G401 (cell line): ENCODE measurements at regions not wholly inside any gene's neighbourhood (a gene's known extent, or its start where the extent isn't known, plus 50 kb on each side); places are given as distances from the start of the nearest gene placed in this dataset.

Experiments used
- DNase-seq: peaks from one replicate; pipeline ENCODE4 v3.0.0-alpha.2; 2015; ENCODE audit warnings: low spot score
- in situ Hi-C: cut with HindIII; loops from 2 replicates; pipeline ENCODE4 v1.10.0; 2016; ENCODE audit warnings: low sequenced_read_pairs, mixed read lengths

DNA sequence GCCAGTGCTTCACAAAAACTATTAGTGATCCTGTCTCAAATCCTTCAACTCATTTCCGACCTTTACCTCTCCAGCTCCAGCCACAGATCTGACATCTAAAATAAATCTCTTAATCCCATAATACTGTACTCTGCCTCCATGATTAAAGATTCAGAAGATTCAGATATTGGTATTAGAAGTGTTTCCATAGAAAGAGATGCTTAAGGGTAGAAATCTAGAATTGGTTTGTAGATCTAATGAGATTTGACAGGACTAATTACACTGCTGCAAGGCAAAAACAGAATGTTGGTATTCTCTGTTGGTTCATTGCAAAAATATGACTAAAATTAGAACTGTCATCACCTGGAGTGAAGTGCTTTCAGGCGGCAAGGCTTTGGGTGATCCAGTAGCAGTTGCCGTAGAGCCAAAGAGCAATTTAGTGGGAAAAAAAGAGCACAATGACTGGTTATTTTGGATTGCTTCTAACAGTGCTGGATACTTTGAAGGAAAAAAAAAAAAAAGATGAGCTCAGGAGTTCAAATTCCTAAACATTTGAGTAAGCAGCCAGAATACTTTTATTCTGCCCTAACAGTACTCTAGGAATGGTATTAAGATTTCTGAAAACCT is 940.1 kb upstream of the SORCS1 start:
- in situ Hi-C loops: no loop called here
- DNase-seq: no peak

DNA sequence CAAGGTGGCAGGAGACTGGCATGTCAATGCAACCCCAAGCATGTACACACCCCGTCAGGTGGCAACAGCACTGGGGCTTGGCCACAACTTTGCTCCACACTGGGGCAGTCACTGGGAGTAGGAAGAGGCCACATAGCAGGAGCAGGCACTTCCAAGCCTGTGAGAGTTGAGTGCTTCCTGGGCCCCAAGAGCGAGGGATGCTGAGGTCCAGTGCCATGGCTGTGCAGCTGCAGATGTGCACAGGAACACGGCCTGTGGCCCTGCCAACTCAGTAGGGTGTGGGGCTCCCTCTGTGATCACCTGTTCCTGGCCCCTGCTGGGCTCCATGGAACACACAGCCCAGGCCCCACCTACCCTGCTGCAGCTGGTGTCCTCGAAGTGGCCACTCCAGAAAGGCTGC is 932.8 kb upstream of the SORCS1 start:
- in situ Hi-C loops: no loop called here
- no peak for DNase-seq

DNA sequence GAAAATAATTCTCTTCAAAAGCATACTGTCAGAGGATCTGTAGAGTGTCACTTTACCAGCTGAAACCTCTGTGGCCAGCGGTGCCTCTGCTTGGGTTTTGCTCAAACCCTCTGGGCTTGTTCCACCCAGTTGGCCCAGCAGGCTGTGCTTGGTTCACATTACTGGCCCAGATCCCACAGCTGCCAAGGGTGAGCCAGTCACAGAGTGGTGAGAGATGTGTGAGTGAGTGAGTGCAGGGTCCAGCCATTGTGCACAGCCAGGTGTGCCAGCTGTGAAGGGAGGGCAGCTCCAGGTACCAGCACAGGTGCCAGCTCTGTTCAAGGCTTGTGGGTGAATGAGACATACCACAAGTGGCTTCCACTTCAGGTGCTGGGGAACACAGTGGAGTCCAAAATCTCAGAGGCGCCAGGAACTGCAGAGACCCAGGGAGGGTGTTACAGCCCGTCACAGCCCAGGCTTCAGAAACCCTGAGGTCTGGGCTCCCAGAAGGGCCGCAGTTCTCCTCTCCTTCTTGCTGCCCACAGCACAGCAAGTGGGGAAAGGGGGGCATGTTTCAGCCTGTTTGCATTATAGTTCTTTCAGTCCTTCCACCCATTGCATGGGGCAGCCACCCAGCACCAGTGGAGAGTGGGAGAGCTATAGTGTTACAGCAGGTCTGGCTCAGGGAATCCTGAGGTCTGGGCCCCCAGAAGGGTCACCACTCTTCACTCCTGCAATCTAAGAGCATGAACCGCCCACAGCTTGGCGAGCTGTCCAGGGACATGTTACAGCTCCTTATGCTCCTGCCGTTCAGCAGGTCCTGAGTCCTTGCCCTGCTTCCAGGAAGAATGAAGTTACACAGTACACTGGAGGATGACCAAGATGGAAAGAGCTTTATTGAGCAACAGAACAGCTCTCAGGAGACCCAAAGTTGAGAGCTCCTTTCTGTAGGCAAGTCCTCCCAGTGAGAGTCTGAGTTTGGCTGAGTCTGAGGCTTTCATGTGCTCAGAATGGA is 931.7 kb upstream of the SORCS1 start:
- no peak for DNase-seq
- in situ Hi-C loops: no loop called here

DNA sequence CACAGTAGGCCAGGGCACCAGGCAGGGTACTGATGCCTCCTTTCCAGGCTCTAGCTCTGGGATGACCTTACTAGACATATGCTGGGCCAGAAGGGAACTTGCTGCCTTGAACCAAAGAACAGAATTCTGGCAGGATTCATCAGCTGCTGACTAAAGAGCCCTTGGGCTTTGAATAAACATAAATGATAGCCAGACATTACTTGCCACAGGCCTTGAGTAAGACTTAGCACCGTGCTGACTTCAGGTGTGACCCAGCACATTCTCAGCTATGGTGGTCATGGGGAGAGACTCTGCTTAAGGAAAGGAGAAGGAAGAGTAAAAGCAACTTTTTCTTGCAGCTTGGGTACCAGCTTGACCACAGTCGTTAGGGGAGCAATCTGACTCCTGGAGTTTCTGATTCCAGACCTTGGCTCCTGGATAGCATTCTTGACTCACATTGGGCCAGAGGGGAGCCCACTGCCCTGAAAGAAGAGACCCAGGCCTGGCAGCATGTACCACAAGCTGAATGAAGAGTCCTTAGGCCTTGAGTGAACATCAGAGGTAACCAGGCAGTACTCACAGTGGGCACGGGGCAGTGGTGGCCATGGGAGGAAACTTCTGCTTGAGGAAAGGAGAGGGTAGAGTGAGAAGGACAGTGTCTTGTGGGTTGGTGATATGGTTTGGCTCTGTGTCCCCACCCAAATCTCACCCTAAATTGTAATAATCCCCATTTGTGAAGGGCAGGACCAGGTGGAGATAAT is 926.1 kb upstream of the SORCS1 start:
- in situ Hi-C loops: no loop called here
- no peak for DNase-seq

DNA sequence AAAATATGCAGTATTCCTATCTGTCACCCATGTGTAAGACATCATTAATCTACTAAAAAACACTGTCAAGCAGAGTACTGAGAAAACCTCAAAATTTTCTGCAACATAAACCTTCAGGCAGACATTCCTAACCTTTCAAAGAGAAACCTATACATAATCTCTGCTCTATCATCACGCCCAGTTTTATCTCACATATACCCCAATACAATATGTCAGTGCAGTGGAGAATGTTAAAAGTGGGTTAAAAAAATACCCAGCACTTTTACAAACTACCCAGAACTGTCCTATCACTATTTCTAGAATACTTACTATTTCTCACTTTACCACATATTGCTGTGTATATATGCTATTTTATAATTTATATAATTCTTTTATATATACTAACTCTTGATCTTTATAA is 922.0 kb upstream of the SORCS1 start:
- in situ Hi-C loops: no loop called here

DNA sequence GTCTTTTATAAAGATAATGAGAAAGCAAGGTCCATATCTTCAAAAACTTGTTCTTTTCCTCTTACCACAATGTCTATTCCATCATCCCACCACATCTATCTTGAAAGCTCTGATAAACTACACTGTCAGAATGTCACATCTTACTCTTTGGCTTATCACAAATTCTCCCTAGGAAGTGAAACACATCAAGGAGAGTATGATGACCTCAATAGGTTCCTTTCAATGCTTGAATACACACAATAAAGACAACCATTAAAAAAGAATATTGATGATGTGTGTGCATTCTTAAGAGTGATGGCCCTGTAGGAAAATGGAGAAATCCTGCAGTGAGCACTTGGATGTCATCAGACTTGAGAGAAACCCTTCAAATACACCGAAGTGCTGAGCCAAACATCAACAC is 918.1 kb upstream of the SORCS1 start:
- in situ Hi-C loops: no loop called here
- DNase-seq: no peak

More for the DNA sequence above, 922.0 kb upstream of the SORCS1 start:
- DNase-seq: no peak

DNA sequence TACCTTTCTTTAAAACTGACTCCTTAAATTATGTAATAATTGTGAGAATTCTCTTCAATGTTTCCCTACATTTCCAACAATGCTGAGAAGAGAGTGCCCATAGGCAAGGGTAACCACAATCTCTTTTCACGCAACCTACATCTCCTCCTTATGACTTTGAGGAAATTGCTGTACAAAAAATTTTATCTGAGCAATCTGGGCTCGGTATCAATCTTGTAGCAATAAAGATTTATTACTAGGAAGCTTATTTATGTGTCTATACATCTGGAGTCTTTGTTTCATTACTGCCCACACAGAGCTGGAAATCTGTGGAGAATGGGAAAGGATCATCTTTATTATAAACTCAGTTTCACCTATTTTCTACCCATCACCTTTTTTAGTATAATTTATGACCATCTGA is 913.8 kb upstream of the SORCS1 start:
- in situ Hi-C loops: no loop called here
- DNase-seq: no peak

DNA sequence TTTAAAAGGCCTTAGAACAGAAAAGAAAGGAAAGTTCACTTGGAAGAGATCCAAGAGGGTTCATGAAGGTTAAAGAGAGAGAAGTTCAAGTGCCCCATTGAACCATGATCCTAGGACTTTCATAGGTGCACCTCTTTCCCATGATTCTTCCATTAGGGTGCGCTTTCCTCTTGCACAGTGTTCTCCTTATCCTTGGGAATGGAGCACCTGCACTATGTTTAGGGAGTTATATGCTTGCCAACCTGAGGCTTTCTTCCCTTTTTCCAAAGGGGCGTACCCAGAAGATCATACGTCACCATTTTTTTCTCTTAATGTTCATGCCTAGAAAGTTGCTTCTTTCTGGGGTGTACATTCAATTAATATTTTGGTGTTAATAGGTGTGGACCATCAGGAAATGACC is 908.0 kb upstream of the SORCS1 start:
- no peak for DNase-seq
- in situ Hi-C loops: no loop called here

DNA sequence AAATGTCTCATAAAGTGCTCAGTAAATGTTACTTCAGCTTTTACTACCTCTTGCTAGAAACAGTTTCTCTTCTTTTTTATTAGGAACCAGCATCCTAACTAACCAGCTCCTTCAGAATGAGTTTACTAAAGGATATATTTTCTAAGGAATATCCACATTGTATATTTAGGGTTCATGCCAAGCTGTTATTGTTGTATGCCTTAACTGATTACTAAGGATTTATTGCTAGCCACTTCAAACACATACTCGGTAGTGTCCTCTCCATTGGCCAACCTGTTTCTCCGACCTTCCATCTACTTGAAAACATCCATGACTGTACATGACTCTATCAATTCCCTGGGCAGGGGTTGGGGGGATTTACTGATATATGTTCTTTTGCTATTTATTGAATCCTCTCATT is 906.3 kb upstream of the SORCS1 start:
- in situ Hi-C loops: no loop called here
- DNase-seq: no peak

DNA sequence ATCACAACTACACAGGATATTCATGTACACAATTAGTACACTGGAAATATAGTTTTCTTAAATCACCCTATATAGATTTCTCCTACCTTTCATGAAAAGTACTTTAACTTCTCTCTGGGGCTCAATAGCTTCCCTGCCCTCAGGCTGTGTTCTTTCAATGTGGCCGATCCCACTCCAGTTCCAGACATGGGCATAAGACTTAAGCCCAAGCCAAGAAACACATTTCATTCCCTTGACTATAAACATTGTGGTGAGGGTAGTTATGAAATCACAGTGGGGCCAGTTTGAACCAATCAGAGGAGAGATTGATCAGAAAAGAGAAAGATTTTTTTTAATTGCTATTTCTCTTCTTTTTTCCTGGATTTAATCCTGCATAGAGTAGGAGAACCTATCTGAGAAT is 904.6 kb upstream of the SORCS1 start:
- no peak for DNase-seq
- in situ Hi-C loops: no loop called here

DNA sequence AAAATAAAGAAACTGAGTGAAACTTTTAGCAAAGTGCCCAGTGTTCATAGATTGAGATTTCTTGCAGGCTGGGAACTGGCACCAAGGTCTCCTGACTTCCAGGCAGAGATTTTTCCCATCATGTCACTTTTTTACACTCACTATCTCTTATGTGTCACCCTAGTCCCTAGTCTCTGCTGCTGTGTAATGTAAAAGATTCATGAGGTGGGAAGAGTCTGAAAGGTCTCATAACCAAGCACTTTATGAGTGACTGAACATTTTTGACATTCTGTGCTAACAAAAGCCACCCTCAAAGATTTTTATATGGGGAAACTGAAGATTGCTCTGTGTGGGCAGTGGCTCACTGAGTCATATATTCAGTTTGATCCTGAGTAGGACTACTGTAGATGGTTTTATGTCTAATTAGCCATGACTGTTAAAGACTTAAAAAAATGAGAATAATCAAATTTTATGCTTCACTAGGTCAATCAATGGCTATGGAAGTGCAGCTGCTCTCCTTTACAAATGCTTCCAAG is 900.3 kb upstream of the SORCS1 start:
- DNase-seq: no peak
- in situ Hi-C loops: no loop called here

DNA sequence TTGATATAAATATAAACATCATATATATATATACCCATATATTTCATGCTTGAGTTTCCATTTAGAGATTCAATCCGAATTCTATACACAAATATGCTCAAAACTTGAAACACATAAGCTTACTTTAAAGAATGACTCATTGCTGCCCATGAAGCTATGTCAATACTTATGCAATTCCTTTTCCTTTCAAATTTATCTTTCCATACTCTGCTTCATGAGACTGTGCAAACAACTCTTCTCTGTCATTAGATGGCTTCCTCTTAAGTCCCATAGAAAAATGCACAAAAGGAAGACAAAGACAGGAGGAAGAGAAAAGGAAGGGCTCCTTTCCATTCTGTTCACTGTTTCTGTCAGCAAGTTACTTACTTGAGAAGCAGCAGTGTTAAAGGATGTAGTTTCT is 895.7 kb upstream of the SORCS1 start:
- in situ Hi-C loops: no loop called here
- no peak for DNase-seq

DNA sequence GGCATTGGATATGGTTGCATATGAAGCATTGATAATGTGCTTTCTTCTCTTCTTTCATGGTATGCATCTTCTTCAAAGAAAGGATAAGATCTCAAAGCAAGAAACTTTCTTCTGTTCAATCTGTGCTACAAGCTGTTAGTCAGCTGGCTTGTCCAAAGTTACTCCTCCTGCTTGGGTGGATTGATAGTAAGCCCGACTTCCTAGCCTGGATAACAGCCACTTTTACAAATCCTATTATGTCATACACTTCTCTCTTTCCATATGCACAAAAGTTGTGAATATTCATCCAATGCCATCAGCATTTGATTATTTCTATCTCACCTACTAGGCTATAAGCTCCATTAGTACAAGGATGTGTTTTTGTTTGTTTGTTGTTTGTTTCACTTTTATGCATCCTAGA is 891.0 kb upstream of the SORCS1 start:
- in situ Hi-C loops: no loop called here
- no peak for DNase-seq

DNA sequence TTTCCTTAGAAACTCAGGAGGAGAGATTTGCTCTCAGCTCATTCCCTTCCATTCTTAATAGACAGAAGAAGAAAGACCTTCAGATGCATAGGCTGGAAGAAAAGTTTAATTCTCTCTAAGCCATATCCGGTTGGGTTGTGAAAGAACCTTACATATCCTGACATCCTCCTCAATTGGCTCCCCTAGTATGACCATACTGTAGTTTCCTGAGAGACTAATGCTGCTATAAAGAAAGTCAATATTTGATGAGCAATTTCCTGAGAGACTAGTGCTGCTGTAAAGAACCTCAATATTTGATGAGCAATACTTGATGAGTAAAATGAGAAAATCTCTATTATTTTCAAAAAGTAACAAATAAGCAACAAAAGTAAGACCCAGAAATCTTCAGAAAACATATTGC is 888.5 kb upstream of the SORCS1 start:
- DNase-seq: no peak
- in situ Hi-C loops: no loop called here

DNA sequence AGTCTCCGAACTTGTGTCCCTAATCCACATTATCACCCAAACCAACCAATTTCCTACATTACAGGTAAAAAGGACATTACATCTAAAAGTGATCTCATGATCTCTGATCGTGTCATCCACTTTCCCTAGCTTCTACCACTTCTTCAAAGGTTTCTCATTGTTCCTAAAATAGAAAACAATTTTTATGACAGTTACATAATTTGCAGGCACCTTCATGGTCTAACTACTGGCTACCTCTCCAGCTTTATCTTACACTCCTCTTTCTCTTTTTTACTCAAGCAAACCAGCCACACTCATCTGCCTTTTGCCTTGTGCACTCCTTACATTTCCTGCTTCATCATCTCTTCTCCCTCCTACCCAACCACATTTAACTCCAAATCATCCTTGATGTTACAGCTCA is 886.7 kb upstream of the SORCS1 start:
- in situ Hi-C loops: no loop called here
- DNase-seq: no peak

DNA sequence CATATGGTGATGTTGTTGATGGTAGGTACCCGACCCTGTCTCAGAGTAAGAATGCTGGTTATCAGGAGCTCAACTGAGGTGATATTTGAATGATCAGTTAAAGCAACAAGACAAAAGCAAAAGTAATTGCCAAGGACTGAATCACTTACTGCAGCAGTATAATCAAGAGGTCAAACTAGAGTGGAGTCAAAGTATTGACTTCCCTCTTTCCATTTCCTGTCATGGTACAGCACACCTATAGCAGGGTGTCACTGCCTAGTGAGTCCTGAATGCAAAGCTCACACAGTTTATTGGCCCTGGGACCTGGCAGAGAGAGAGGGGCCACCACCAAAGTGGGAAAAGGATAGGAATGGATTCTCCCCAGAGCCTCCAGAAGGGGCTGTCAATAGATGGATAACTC is 886.1 kb upstream of the SORCS1 start:
- DNase-seq: no peak
- in situ Hi-C loops: no loop called here

DNA sequence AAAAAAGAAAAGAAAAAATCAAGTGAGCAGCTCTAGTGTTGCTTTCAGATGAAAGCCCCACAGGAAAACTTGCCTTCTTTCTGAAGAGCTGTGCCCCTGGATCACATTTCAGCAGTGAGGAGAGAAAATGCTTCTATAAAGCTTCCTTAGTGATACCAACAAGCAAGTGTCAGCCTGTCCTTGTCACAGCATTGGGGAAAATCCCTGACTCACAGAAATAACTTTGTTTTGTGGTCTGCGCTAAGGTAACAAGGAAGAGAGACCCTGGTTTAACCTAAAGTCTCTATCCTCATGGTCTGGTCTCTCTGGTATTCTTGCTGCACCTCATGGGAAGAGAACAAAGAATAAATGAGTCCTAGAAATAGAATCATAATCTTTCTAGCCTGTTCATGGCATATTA is 885.2 kb upstream of the SORCS1 start:
- no peak for DNase-seq

DNA sequence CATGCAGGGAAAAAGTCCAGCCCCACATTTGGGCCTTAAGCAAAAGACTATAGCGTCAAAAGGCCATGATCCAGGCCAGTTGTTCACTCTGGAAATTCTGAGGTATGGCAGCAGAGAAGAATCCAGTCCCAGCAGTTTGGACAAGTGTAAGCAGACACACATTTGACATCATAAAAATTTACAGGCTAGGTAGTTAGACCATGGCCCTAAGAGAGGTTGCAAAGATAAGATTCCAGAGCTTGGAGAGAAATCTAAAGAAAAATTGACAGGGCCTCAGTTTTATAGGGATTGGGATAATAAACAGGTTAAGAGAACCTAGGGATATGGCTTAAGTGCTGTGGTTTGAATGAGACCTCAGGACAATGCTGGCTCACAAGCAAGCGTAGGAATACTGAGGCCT is 884.4 kb upstream of the SORCS1 start:
- DNase-seq: no peak
- in situ Hi-C loops: no loop called here

More for the DNA sequence above, 885.2 kb upstream of the SORCS1 start:
- in situ Hi-C loops: no loop called here

DNA sequence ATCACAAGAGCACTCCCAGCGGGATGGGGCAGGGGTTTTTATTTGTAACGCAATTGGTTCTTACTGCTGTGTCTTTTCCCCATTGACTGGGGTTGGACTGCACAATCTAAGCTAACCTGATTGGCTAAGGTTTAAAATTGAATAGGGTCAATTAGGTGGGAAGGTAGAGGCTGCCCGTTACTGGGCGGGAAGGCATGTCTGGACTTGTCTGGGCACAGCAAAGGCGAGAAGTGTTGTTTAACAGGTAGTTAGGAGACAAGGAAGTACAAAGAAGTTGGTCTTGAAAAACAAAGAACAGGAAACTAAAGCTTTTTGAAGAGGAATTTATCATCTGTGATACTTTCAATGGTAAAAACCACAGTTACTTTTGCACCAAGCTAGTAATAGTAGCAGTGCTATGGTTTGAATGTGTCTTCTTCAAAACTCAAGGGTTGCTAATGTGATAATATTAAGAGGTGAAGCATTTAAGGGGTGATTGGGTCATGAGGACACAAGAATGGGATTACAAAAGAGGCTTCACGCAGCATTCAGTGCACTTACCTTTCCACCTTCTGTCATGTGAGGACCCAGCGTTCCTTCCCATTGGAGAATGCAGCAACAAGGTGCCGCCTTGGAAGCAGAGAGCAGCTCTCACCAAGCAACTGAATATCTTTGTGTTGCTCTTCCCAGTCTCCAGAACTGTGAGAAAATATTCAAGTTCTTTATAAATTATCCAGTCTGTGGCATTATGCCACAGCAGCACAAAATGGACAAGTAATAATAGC is 875.5 kb upstream of the SORCS1 start:
- DNase-seq: no peak
- in situ Hi-C loops: no loop called here
